Middle frontal gyrus (tissue), 1 donor: ENCODE measurements at regions not wholly inside any gene's neighbourhood (a gene's known extent, or its start where the extent isn't known, plus 50 kb on each side); places are given as distances from the start of the nearest gene placed in this dataset.
"Not testable (repeated sequence)": the region's sequence is repeated elsewhere in the genome, so short reads cannot be mapped to it uniquely, and the experiment has no call there.

Experiments
- DNase-seq: peaks from one replicate; pipeline ENCODE4 v3.0.0-alpha.2; 2015; ENCODE audit warnings: low spot score; ENCODE audit errors: extremely low spot score

DNA sequence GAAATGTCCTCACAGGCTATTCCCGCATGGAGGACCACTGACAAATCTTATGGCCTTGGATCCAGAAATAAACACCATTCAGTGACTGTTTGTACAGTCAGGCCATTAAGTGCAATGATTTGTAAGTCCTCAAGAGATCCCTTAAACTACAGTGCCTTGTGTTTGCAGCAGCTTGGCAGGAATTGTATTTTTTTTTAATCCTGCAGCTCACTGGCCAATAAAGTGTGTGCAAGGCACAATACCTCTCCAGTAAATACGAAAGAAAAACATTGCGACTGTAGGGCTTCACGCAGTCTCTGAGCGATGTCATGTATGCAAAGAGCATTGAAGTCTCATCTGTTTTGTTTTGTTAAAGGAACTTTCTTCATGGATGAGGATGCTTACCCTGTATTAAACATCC is 74.2 kb upstream of the TUSC1 start:
- no peak for DNase-seq

GRCh38 chr9:25742256-25742655 is 64.0 kb upstream of the TUSC1 start:
- DNase-seq, result no peak

- no peak for DNase-seq
Observed at GRCh38 chr9:25733336-25733982, 55.2 kb upstream of the TUSC1 start.

DNA sequence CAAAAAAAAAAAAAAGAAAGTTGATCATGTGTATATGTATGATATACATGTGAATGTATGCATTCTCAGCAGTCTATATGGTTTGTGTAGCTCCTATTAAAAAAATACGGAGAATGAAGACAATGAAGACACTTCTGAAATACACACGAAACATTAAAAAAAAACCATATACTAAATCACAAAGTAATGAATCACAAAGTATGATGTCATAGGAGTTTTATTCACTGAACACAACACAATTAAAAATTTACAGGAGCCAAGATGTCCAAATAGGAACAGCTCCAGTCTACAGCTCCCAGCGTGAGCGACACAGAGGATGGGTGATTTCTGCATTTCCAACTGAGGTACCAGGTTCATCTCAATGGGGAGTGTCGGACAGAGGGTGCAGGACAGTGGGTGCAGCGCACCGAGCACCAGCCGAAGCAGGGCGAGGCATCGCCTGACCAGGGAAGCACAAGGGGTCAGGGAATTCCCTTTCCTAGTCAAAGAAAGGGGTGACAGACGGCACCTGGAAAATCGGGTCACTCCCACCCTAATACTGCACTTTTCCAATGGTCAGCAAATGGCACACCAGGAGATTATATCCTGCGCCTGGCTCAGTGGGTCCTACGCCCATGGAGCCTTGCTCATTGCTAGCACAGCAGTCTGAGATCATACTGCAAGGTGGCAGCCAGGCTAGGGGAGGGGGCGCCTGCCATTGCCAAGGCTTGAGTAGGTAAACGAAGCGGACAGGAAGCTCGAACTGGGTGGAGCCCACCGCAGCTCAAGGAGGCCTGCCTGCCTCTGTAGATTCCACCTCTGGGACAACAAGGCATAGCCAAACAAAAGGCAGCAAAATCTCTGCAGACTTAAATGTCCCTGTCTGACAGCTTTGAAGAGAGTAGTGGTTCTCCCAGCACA is 53.9 kb upstream of the TUSC1 start:
- not testable (repeated sequence) for DNase-seq
